ENCODE measurements at regions not wholly inside any gene's neighbourhood (a gene's known extent, or its start where the extent isn't known, plus 50 kb on each side); places are given as distances from the start of the nearest gene placed in this dataset.
"Not testable (repeated sequence)": the region's sequence is repeated elsewhere in the genome, so short reads cannot be mapped to it uniquely, and the experiment has no call there.

GRCh38 chr2:219844401-219845091, 217.1 kb downstream of the SLC4A3 start:
- no peak for DNase-seq

GRCh38 chr2:219848882-219849281, 221.5 kb downstream of the SLC4A3 start:
- no peak for DNase-seq

- DNase-seq: no peak
Measured at GRCh38 chr2:219851169-219851568, 223.7 kb downstream of the SLC4A3 start.

GRCh38 chr2:219851801-219852481, 224.5 kb downstream of the SLC4A3 start:
- DNase-seq: no peak

- DNase-seq: no peak
Measured at GRCh38 chr2:219852626-219853025, 225.2 kb downstream of the SLC4A3 start.

DNA sequence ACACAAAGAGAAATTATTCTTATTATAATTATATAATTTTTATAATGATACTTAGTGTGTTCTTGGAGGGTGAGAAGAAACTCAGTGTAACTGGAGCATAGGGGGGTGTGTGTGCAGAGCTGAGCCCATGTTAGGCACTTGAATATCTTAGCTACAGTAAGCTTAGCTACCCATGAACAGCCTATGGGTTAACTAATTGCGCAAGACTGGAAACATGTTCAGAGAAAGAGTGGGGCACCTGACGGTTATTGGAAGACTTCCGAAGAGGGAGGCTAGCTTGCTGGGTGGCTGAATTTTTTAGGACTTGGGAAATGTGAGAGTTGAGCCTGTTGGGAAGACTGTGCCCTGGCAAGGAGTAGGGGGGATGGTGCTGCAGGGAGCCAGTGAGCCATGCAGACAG, 229.2 kb downstream of the SLC4A3 start:
- no peak for DNase-seq

- no peak for DNase-seq
Measured at GRCh38 chr2:219857751-219858150, 230.3 kb downstream of the SLC4A3 start.

- DNase-seq: no peak
Measured at GRCh38 chr2:219861307-219861706, 233.9 kb downstream of the SLC4A3 start.

- DNase-seq: no peak
Measured at GRCh38 chr2:219864154-219864553, 236.7 kb downstream of the SLC4A3 start.

DNA sequence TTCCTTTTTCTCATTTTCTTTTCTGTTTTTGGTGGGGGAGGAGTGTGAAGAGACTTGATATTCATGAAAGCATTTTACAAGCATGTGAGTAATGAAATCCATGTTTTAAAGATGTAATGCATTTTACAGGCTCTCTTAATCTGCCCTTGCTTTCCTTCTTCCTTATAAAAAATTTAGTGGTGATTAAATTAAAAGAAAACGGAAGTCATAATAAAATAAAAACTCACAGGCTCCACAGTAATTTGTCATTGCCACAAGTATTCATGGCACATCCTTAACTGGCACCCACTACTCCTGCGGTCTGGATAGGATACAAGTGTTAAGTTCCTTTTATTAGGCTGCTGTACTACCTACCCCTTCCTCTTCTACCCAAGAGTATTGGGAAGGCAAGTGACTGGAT, 241.2 kb downstream of the SLC4A3 start:
- DNase-seq: no peak

DNA sequence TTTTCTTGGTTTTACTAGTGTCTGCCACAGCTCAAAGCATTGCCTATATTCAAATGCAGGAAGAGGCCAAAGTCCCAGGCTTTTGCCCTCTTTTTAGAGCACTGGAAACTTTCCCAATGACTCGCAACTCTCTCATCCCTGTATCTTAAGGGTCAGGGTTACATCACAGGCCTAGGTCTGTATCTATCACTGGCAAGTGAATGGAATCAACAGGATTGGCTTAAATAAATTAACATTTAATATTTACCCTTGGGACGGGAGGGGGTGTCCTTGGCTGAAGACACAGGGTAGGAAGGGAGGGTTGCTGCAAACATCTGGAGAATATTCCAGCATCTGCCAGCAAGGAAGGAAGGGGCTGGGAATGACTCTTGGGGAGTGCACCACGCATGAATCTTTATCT, 242.6 kb downstream of the SLC4A3 start:
- DNase-seq: no peak

- no peak for DNase-seq
Measured at GRCh38 chr2:219871351-219871750, 243.9 kb downstream of the SLC4A3 start.

DNA sequence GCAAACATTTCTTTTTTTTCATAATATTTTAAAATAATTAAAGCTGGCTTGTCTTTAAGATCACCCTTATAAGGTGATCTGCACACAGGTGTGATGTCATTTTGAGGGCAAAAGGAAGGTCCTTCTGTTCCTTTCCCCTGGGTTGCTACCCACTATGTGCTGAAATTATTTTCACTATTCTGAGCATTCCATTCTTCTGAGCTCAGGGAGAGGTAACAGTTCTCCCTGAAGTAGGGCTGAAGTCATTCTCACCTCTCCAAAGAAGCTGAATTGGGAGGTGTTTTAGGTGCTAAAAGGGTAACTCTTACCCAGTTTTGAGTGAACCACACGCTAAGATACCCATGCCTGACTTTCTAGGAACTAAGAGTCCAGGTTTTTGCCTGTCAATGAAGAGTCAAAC, 247.6 kb downstream of the SLC4A3 start:
- DNase-seq: no peak

DNA sequence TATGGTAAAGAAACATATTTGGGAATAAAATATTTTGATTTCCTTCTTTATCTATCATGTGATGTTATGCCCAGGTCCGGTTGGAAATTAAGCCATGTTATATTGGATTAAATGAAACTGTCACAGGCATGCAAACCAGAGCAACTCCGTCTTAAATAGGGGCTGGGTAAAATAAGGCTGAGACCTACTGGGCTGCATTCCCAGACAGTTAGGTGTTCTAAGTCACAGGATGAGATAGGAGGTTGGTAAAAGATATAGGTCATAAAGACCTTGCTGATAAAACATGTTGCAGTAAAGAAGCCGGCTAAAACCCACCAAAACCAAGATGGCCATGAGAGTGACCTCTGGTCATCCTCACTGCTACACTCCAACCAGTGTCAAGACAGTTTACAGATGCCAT, 248.6 kb downstream of the SLC4A3 start:
- DNase-seq: not testable (repeated sequence)

DNA sequence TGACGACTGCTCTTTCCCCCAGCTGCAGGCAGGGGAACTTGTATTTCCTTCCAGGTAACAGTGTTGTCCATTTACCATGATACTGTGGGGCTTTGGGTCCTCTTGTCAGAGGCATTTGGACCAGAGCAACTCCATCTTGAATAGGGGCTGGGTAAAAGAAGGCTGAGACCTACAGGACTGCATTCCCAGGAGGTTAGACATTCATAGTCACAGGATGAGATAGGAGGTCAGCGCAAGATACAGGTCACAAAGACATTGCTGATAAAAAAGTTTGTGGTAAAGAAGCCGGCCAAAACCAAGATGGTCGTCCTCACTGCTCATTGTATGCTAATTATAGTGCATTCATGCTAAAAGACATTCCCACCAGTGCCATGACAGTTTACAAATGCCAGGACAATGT, 249.5 kb downstream of the SLC4A3 start:
- no peak for DNase-seq

GRCh38 chr2:219877728-219878127, 250.3 kb downstream of the SLC4A3 start:
- no peak for DNase-seq

GRCh38 chr2:219878516-219878915, 251.1 kb downstream of the SLC4A3 start:
- DNase-seq: no peak

- DNase-seq: no peak
Measured at GRCh38 chr2:219881851-219882250, 254.4 kb downstream of the SLC4A3 start.

- DNase-seq: no peak
Measured at GRCh38 chr2:219886615-219887014, 259.2 kb downstream of the SLC4A3 start.

DNA sequence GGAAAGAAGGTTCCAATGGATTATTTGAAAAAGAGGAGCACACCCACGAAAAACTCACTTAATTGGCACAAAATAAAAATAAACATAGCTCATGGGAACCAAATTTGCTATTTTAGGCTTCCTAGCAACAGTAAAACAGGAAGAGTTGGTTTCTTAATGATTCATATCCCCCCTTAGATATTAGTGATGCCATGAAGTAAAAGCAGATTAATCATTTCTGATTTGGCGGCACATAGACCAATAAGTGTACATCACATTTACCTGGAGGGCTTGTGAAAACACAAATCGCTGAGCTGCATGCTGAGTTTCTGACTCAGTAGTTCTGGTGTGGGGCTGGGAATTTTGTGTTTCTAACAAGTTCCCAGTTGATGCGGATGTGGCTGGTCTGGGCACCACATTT, 260.4 kb downstream of the SLC4A3 start:
- no peak for DNase-seq

DNA sequence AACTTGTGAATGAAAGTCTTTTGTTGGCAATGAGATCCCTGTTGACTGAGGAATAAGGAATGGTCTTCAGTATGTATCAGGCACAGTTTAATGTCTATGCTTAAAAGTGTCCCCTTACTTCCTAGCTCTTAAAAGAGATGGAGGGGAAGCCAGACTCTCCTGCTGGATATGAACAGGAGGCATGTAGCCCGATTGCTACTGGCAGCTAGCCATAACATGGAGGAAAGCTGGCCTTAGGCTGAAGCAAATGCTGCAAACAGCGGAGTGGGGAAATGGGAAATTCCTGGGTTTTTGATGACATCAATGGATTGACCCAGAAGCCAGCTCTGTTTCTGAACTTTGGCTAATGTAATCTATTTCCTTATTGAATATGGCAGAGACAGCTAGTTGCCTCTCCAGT, 266.1 kb downstream of the SLC4A3 start:
- DNase-seq: no peak

GRCh38 chr2:219897456-219897855, 270.0 kb downstream of the SLC4A3 start:
- no peak for DNase-seq

GRCh38 chr2:219901155-219901554, 273.7 kb downstream of the SLC4A3 start:
- no peak for DNase-seq

DNA sequence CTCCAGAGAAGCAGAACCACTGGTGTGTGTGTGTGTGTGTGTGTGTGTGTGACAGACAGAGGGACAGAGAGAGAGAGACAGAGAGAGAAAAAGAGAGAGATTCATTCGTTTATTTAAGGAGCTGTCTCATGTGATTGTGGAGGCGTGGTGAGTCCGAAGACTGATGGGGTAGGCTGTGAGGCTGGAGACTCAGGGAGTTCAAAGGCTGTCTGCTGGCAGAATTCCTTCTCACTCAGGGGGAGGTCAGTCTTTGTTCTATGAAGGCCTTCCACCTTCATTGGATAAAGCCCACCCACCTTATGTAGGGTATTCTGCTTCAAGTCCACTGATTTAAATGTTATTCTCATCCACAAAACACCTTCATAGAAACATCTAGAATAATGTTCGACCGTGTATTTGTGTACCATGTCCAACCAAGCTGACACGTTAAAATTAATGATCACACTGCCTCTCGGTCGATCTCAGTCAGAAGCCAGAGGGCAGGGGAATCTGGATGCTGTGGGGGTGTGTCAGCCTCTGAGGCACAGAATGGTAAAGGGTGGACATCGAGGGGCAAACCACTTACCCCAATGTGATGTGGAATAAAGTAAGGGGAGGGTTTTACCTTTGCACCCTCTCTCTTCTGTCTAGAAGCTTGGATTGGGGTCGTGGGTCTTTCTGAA, 275.6 kb downstream of the SLC4A3 start:
- no peak for DNase-seq

Measured in stimulated activated CD4-positive, alpha-beta T cell treated with anti-CD3 and anti-CD28 coated beads, Interleukin-12 subunit alpha, Interleukin-12 subunit beta, amount 100 ng/mL, for 4 hours (primary cell).